HepG2 (cell line): ENCODE measurements at regions not wholly inside any gene's neighbourhood (a gene's known extent, or its start where the extent isn't known, plus 50 kb on each side); places are given as distances from the start of the nearest gene placed in this dataset.

Experiments used
- ATAD3A ChIP-seq: sonication (generic); formaldehyde crosslinking; IDR thresholded peaks from 2 replicates; pipeline ENCODE4 v1.4.0; 2020; ENCODE audit warnings: missing genetic modification reagents
- ATF5 ChIP-seq: sonication (generic); formaldehyde crosslinking; IDR thresholded peaks from 2 replicates; pipeline ENCODE4 v1.4.0; 2020; ENCODE audit warnings: mild to moderate bottlenecking, low read depth, missing genetic modification reagents
- DPF2 ChIP-seq: sonication (generic); formaldehyde crosslinking; IDR thresholded peaks from 2 replicates; pipeline ENCODE4 v1.4.0; 2020; ENCODE audit warnings: mild to moderate bottlenecking, low read depth, missing genetic modification reagents, borderline replicate concordance
- FOSL2 ChIP-seq: sonication (generic); formaldehyde crosslinking; IDR thresholded peaks from 2 replicates; pipeline ENCODE4 v1.4.0; 2020; ENCODE audit warnings: missing genetic modification reagents
- NFE2 ChIP-seq: sonication (generic); formaldehyde crosslinking; IDR thresholded peaks from 2 replicates; pipeline ENCODE4 v1.4.0; 2020; ENCODE audit warnings: missing genetic modification reagents
- ZBTB40 ChIP-seq, 2 experiments: fragments of 450-650 bp in 1 of 2; sonication (generic) in 1 of 2; formaldehyde crosslinking in 1 of 2; IDR thresholded peaks; 2 replicates each; pipeline versions ENCODE4 v1.6.1 to v1.8.0; 2016 to 2022; ENCODE audit warnings: antibody characterized with exemption in 1 of 2, mild to moderate bottlenecking in 1 of 2, missing genetic modification reagents in 1 of 2
- ZNF382 ChIP-seq: sonication (generic); formaldehyde crosslinking; IDR thresholded peaks from 2 replicates; pipeline ENCODE4 v1.5.0; 2020; ENCODE audit warnings: missing genetic modification reagents, mild to moderate bottlenecking, borderline replicate concordance
- ZSCAN20 ChIP-seq: sonication (generic); formaldehyde crosslinking; IDR thresholded peaks from 2 replicates; pipeline ENCODE4 v1.4.0; 2020; ENCODE audit warnings: missing genetic modification reagents, mild to moderate bottlenecking, borderline replicate concordance

- TF ChIP-seq ZSCAN20 (CRISPR knock-in tag) (no peak), ZBTB40 (IDR thresholded peaks at IDR 0.05) (no peak), ZBTB40 (CRISPR knock-in tag; IDR thresholded peaks at IDR 0.05) (no peak), ATF5 (no peak), FOSL2 (CRISPR knock-in tag) (no peak), ATAD3A (no peak), ZNF382 (CRISPR knock-in tag) (no peak), NFE2 (CRISPR knock-in tag) (no peak), DPF2 (CRISPR knock-in tag) (no peak)
- TF ChIP-seq, all 625 proteins: peak for 0
Observed at GRCh38 chr4:155552180-155552579, 114.5 kb upstream of the GUCY1A1 start (continued).
